ENCODE measurements at regions not wholly inside any gene's neighbourhood (a gene's known extent, or its start where the extent isn't known, plus 50 kb on each side); places are given as distances from the start of the nearest gene placed in this dataset.

DNA sequence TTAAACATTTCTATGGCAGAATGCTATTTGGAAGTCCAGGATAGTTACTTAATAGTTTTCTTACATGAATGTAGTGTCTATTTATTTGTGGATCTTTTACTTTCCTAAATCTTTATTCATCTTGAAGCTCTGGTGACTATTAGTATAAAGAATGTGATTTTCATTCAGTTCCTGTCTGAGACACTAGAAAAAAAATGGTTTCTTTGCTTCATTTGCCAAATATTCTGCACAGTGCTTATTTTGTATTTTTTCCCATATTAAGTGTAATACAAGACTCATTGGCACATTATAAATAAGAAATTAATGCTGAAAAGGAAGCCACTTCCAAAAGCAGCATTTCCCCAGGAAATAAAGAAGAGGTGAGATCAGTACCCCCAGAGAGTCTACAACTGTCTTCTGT, 109.8 kb downstream of the POSTN start:
- Histone ChIP-seq H3K79me1 (ENCODE audit: low read depth, low read length) (no peaks in the 10 kb centered on the region), H3K27ac (replicated peaks; ENCODE audit: low read length) (no peak overlapping the region), H2BK12ac (ENCODE audit: low read length) (no peak overlapping the region), H2AFZ (ENCODE audit: low read length) (no peak overlapping the region), H3K36me3 (replicated peaks in 1 of 2; ENCODE audit: control insufficient read depth in 2 of 2, insufficient read depth in 2 of 2, low read length in 2 of 2) (no peaks in the 10 kb centered on the region), H3K27me3 (ENCODE audit: control insufficient read depth in 3 of 3, insufficient read depth in 3 of 3, low read depth in 1 of 3, low read length in 3 of 3) (no peaks in the 10 kb centered on the region), H3K4me2 (ENCODE audit: insufficient read depth, low read length, poor library complexity, severe bottlenecking) (no peak overlapping the region), H4K91ac (ENCODE audit: low read depth, low read length, poor library complexity) (no peak overlapping the region), H3K4me1 (ENCODE audit: control insufficient read depth in 2 of 2, insufficient read depth in 1 of 2, low read depth in 1 of 2, low read length in 2 of 2) (no peaks in the 10 kb centered on the region), H2BK15ac (ENCODE audit: low read length) (no peak overlapping the region), H3K9ac (ENCODE audit: low read depth, low read length, poor library complexity) (no peak overlapping the region), H3K4me3 (ENCODE audit: low read length in 2 of 2) (no peak overlapping the region), H3K9me3 (replicated peaks in 1 of 2; ENCODE audit: control insufficient read depth in 2 of 2, insufficient read depth in 1 of 2, low read depth in 1 of 2, low read length in 2 of 2) (no peaks in the 10 kb centered on the region), H3K18ac (ENCODE audit: low read length) (no peak overlapping the region), H2BK120ac (ENCODE audit: low read depth, low read length) (no peak overlapping the region), H2AK5ac (ENCODE audit: low read depth, low read length) (no peak overlapping the region), H3K4ac (ENCODE audit: low read length) (no peak overlapping the region), H3K23ac (ENCODE audit: low read depth, low read length, poor library complexity) (no peak overlapping the region), H4K8ac (ENCODE audit: low read depth, low read length) (no peak overlapping the region), H3K14ac (ENCODE audit: low read length) (no peak overlapping the region), H2BK5ac (ENCODE audit: low read length) (no peak overlapping the region)
- DNase-seq (ENCODE audit: low spot score), result no peak

DNA sequence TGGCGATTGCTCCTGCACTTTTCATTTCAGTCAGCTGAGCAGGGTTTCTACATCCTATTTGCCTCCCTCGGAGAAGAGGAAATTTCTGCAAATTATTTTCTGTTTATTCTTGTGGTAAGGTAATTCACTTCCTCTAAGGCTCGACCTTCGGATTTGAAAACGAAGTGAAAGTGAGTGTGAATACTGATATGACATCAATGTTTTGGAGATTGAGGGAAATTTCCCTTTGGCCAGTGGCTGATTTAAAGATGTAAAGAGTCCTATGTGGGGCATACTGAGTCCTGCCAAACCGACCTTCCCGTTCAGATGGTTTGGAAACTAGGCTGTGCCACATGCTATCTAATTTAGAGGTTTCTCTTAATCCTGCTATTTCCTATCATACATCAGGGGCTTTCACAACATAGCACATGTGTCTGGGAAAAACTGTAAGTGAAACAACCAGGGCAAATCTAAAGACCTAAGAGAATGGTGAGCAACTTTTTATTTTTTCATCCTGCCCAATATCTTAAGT, 112.3 kb downstream of the POSTN start:
- Histone ChIP-seq H2BK15ac (ENCODE audit: low read length) (no peak overlapping the region), H3K18ac (ENCODE audit: low read length) (no peak overlapping the region), H2BK120ac (ENCODE audit: low read depth, low read length) (no peak overlapping the region), H3K4ac (ENCODE audit: low read length) (no peak overlapping the region), H3K36me3 (replicated peaks in 1 of 2; ENCODE audit: control insufficient read depth in 2 of 2, insufficient read depth in 2 of 2, low read length in 2 of 2) (no peaks in the 10 kb centered on the region), H3K4me2 (ENCODE audit: insufficient read depth, low read length, poor library complexity, severe bottlenecking) (no peak overlapping the region), H4K8ac (ENCODE audit: low read depth, low read length) (no peak overlapping the region), H3K14ac (ENCODE audit: low read length) (no peak overlapping the region), H3K4me3 (ENCODE audit: low read length in 2 of 2) (no peak overlapping the region), H2BK5ac (ENCODE audit: low read length) (no peak overlapping the region), H4K91ac (ENCODE audit: low read depth, low read length, poor library complexity) (no peak overlapping the region), H3K9ac (ENCODE audit: low read depth, low read length, poor library complexity) (no peak overlapping the region), H3K4me1 (ENCODE audit: control insufficient read depth in 2 of 2, insufficient read depth in 1 of 2, low read depth in 1 of 2, low read length in 2 of 2) (no peaks in the 10 kb centered on the region), H3K27me3 (ENCODE audit: control insufficient read depth in 3 of 3, insufficient read depth in 3 of 3, low read depth in 1 of 3, low read length in 3 of 3) (no peaks in the 10 kb centered on the region), H2AFZ (ENCODE audit: low read length) (no peak overlapping the region), H3K79me1 (ENCODE audit: low read depth, low read length) (no peaks in the 10 kb centered on the region), H2AK5ac (ENCODE audit: low read depth, low read length) (no peak overlapping the region), H3K23ac (ENCODE audit: low read depth, low read length, poor library complexity) (no peak overlapping the region), H2BK12ac (ENCODE audit: low read length) (no peak overlapping the region), H3K9me3 (replicated peaks in 1 of 2; ENCODE audit: control insufficient read depth in 2 of 2, insufficient read depth in 1 of 2, low read depth in 1 of 2, low read length in 2 of 2) (no peaks in the 10 kb centered on the region), H3K27ac (replicated peaks; ENCODE audit: low read length) (no peak overlapping the region)
- WGBS, 2 donors (ENCODE audit: extremely low coverage in 2 of 2, insufficient read length in 2 of 2, insufficient replicate concordance in 1 of 2), result no CpG with 5 or more reads among the region's 7 CpGs
- no peak for DNase-seq (ENCODE audit: low spot score)

DNA sequence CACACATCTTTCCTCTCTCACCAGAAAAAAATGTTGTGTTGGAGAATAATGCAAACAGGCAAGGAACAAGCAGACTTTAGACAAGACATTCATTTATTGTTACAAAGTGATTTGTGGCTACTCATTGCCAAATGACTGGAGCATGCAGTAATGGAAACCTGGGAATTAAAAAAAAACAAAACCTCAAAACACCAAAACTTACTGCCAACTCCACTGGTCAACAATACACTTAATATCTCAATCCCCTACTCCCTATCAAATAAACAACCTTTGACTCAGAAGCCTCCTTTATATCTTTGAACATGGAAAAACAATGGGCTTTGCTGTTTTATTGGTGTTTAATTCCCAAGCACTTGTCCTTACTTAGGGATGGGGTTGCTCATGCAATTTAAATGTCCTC, 112.8 kb downstream of the POSTN start:
- Histone ChIP-seq H3K4me3 (ENCODE audit: low read length in 2 of 2) (no peak overlapping the region), H2BK12ac (ENCODE audit: low read length) (no peak overlapping the region), H3K27ac (replicated peaks; ENCODE audit: low read length) (no peak overlapping the region), H3K4me2 (ENCODE audit: insufficient read depth, low read length, poor library complexity, severe bottlenecking) (no peak overlapping the region), H2BK15ac (ENCODE audit: low read length) (no peak overlapping the region), H2AFZ (ENCODE audit: low read length) (no peak overlapping the region), H2BK5ac (ENCODE audit: low read length) (no peak overlapping the region), H3K79me1 (ENCODE audit: low read depth, low read length) (no peaks in the 10 kb centered on the region), H4K8ac (ENCODE audit: low read depth, low read length) (no peak overlapping the region), H3K4ac (ENCODE audit: low read length) (no peak overlapping the region), H3K27me3 (ENCODE audit: control insufficient read depth in 3 of 3, insufficient read depth in 3 of 3, low read depth in 1 of 3, low read length in 3 of 3) (no peaks in the 10 kb centered on the region), H2AK5ac (ENCODE audit: low read depth, low read length) (no peak overlapping the region), H3K4me1 (ENCODE audit: control insufficient read depth in 2 of 2, insufficient read depth in 1 of 2, low read depth in 1 of 2, low read length in 2 of 2) (no peaks in the 10 kb centered on the region), H3K9ac (ENCODE audit: low read depth, low read length, poor library complexity) (no peak overlapping the region), H3K36me3 (replicated peaks in 1 of 2; ENCODE audit: control insufficient read depth in 2 of 2, insufficient read depth in 2 of 2, low read length in 2 of 2) (no peaks in the 10 kb centered on the region), H3K23ac (ENCODE audit: low read depth, low read length, poor library complexity) (no peak overlapping the region), H2BK120ac (ENCODE audit: low read depth, low read length) (no peak overlapping the region), H3K14ac (ENCODE audit: low read length) (no peak overlapping the region), H3K18ac (ENCODE audit: low read length) (no peak overlapping the region), H3K9me3 (replicated peaks in 1 of 2; ENCODE audit: control insufficient read depth in 2 of 2, insufficient read depth in 1 of 2, low read depth in 1 of 2, low read length in 2 of 2) (no peaks in the 10 kb centered on the region), H4K91ac (ENCODE audit: low read depth, low read length, poor library complexity) (no peak overlapping the region)
- DNase-seq (ENCODE audit: low spot score), result no peak

- WGBS, 2 donors (ENCODE audit: extremely low coverage in 2 of 2, insufficient read length in 2 of 2, insufficient replicate concordance in 1 of 2), result no CpG with 5 or more reads among the region's 2 CpGs
- no peak overlapping the region for H2BK120ac ChIP-seq (ENCODE audit: low read depth, low read length)
- H3K9me3 ChIP-seq (replicated peaks in 1 of 2; ENCODE audit: control insufficient read depth in 2 of 2, insufficient read depth in 1 of 2, low read depth in 1 of 2, low read length in 2 of 2), result no peaks in the 10 kb centered on the region
- no peak overlapping the region for H2BK12ac ChIP-seq (ENCODE audit: low read length)
- H3K14ac ChIP-seq (ENCODE audit: low read length), result no peak overlapping the region
- no peak overlapping the region for H3K4ac ChIP-seq (ENCODE audit: low read length)
- no peak for DNase-seq (ENCODE audit: low spot score)
- H2BK5ac ChIP-seq (ENCODE audit: low read length), result no peak overlapping the region
- H3K4me3 ChIP-seq (ENCODE audit: low read length in 2 of 2), result no peak overlapping the region
- H4K91ac ChIP-seq (ENCODE audit: low read depth, low read length, poor library complexity), result no peak overlapping the region
- H3K9ac ChIP-seq (ENCODE audit: low read depth, low read length, poor library complexity), result no peak overlapping the region
- no peak overlapping the region for H2BK15ac ChIP-seq (ENCODE audit: low read length)
- no peak overlapping the region for H3K4me2 ChIP-seq (ENCODE audit: insufficient read depth, low read length, poor library complexity, severe bottlenecking)
- H3K23ac ChIP-seq (ENCODE audit: low read depth, low read length, poor library complexity), result no peak overlapping the region
- H4K8ac ChIP-seq (ENCODE audit: low read depth, low read length), result no peak overlapping the region
- no peak overlapping the region for H3K27ac ChIP-seq (replicated peaks; ENCODE audit: low read length)
- no peak overlapping the region for H3K18ac ChIP-seq (ENCODE audit: low read length)
- no peaks in the 10 kb centered on the region for H3K4me1 ChIP-seq (ENCODE audit: control insufficient read depth in 2 of 2, insufficient read depth in 1 of 2, low read depth in 1 of 2, low read length in 2 of 2)
- no peak overlapping the region for H2AFZ ChIP-seq (ENCODE audit: low read length)
- no peaks in the 10 kb centered on the region for H3K36me3 ChIP-seq (replicated peaks in 1 of 2; ENCODE audit: control insufficient read depth in 2 of 2, insufficient read depth in 2 of 2, low read length in 2 of 2)
- H3K79me1 ChIP-seq (ENCODE audit: low read depth, low read length), result no peaks in the 10 kb centered on the region
- H2AK5ac ChIP-seq (ENCODE audit: low read depth, low read length), result no peak overlapping the region
- H3K27me3 ChIP-seq (ENCODE audit: control insufficient read depth in 3 of 3, insufficient read depth in 3 of 3, low read depth in 1 of 3, low read length in 3 of 3), result no peaks in the 10 kb centered on the region
These were observed 114.5 kb downstream of the POSTN start for GRCh38 chr13:37484056-37484455.
